ENCODE measurements at regions not wholly inside any gene's neighbourhood (a gene's known extent, or its start where the extent isn't known, plus 50 kb on each side); places are given as distances from the start of the nearest gene placed in this dataset.
"Not testable (repeated sequence)": the region's sequence is repeated elsewhere in the genome, so short reads cannot be mapped to it uniquely, and the experiment has no call there.

DNA sequence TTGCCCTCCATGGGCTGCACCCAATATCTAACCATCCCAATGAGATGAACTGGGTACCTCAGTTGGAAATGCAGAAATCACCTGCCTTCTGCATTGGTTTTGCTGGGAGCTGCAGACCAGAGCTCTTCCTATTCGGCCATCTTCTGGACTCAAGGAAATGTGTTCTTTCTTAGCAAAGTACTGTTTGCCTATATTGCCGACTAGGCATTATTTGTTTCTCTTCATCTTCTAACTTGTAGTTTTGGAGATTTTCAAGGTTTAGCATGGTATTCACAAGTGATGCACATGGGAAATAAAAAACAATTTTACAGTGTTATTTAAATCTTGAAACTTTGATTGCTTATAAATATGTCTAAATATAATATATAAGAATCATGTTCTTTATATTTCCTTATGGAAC, 377.8 kb upstream of the POU1F1 start:
- DNase-seq (ENCODE audit: low spot score) = no peak
- in situ Hi-C loops (cut with HindIII; ENCODE audit: low sequenced_read_pairs) = no loop called here

DNA sequence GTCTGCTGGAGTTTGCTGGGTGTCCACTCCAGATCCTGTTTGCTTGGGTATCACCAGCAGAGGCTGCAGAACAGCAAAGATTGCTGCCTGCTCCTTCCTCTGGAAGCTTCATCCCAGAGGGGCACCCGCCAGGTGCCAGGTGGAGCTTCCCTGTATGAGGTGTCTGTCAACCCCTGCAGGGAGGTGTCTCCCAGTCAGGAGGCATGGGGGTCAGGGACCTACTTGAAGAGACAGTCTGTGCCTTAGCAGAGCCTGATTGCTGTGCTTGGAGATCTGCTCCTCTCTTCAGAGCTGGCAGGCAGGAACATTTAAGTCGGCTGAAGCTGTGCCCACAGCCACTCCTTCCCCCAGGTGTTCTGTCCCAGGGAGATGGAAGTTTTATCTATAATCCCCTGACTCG, 376.8 kb upstream of the POU1F1 start:
- in situ Hi-C loops (cut with HindIII; ENCODE audit: low sequenced_read_pairs); DNase-seq (ENCODE audit: low spot score): not testable (repeated sequence)

DNA sequence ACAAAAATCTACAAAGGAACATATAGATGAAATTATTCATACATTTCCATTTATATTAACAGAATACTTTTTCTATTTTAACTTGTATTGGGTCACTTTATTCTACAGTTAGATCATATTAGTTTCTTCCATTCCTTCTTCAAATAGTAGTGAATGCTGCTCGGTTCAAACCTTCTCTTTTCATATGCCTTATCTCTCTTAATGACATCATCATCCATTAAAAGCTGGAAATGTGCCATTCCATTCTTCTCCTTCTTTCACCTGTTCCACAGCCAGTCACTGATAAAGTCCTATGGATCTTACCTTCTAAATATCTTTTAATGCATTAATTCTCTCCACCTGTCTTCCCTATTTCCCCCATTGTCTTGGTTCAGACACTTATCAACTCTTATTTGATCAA, 358.0 kb upstream of the POU1F1 start:
- in situ Hi-C loops (cut with HindIII; ENCODE audit: low sequenced_read_pairs) = no loop called here

DNA sequence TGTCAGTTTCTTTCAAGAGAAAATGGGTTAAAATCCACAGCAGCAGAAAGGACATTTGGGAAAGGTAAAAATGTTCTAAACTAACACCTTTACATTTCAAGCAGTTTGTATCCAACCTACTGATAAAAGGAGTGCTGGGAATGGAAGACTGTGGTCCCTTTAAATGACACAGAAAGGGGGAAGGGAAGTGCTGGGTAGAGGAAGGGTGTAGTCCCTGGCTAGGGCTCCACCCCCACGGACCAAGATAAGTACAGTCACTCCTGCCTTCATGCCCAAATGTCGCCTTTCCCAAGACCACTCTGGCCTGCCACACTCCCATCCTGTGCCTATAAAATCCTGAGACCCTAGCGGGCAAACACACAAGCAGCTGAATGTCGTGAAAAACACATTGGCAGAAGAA, 350.9 kb upstream of the POU1F1 start:
- in situ Hi-C loops (cut with HindIII; ENCODE audit: low sequenced_read_pairs) = no loop called here

More for the DNA sequence above, 358.0 kb upstream of the POU1F1 start:
- no peak for DNase-seq (ENCODE audit: low spot score)

DNA sequence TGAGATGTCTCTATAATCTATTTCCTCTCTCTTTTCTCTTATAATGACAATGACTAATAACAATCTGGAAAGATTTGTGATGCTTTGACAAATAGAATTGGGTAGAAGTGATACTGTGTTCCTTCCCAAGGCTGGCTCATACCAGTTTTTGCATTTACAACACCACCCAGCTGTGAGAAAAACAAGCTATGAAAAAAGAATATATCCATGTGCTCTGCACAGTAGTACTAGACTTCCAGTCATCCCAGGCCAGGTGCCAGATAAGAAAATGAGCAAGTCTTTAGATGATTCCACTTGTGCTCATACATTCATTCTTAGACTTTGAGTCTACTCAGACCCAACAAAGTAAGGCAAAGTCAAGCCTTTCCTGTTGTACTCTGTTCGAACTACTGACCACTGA, 350.2 kb upstream of the POU1F1 start:
- in situ Hi-C loops (cut with HindIII; ENCODE audit: low sequenced_read_pairs) = no loop called here
- DNase-seq (ENCODE audit: low spot score) = no peak

More for the DNA sequence above, 350.9 kb upstream of the POU1F1 start:
- no peak for DNase-seq (ENCODE audit: low spot score)

DNA sequence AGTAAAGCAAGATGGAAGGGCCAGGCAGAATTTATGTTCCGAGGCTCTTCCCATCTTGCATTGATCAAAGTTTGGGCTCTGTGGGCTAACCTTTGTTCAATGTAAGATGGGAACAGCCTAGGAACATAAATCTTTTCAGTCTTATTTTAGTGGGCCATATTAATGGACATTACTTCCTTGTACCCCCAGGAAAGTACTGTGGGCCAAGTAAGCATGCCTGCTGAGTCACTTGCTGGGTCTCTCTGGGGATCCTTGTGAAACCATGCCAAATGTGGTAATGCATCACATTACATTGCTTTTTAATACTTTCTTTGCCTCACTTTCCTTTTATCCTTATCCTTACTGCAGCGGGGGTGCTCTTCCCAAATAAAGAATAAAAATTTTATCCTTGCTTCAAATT, 349.5 kb upstream of the POU1F1 start:
- in situ Hi-C loops (cut with HindIII; ENCODE audit: low sequenced_read_pairs) = no loop called here
- DNase-seq (ENCODE audit: low spot score) = no peak

DNA sequence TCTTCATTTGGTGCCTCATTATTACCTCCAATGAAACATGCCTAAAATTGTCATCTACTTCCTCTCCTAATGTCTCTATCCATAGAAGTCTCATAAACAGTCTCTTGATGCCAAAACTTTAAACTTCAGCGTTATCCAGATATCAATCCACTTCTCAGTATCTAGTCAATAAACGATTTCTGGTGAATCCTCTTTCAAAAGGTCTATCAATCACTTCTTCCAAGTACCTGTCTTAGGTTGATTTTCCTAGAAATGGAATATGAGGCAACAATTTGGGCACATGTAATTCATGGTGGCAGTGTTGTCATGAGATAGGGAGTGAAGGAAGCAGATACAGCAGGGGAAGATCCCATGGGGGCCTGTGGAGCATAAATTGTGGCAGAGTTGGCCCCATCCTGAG, 348.5 kb upstream of the POU1F1 start:
- DNase-seq (ENCODE audit: low spot score) = no peak
- in situ Hi-C loops (cut with HindIII; ENCODE audit: low sequenced_read_pairs) = no loop called here

DNA sequence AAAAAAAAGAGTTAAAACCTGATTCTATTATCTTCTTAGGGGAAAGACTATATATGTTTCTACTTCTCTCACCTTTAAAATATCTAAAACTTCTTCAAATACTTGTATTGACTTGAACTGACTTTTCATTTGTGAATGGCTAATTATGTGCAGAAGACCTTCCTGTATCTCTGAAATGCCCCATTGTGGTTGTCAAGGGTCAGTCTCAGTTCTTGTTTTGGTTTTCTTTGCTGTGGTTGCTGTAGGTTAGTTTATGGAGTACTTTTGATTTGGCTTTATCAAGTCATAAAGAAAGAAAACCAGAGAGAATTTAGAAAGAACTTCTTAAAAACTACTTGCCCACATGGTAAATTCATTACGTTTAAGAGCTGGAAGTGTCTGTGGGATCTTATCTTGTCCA, 345.3 kb upstream of the POU1F1 start:
- no peak for DNase-seq (ENCODE audit: low spot score)
- in situ Hi-C loops (cut with HindIII; ENCODE audit: low sequenced_read_pairs) = no loop called here

DNA sequence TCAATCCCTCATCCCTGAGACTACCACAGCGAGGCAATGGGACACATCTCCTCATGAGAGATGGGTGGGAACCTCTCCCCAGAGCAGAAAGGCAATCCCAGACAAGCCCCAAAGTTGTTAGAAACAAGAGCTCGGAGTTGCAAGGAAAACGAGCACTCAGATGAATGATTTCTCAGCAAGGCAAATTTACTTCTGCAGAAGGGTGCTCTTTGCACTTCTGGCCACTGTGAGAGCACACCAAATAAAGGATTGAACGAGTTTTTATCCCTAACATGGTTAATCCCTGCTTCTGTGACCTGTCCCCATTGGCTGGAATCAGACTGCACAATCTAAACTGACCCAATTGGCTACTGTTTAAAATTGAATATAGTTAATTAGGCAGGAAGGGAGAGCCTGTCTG, 339.1 kb upstream of the POU1F1 start:
- in situ Hi-C loops (cut with HindIII; ENCODE audit: low sequenced_read_pairs) = no loop called here
- DNase-seq (ENCODE audit: low spot score) = no peak

DNA sequence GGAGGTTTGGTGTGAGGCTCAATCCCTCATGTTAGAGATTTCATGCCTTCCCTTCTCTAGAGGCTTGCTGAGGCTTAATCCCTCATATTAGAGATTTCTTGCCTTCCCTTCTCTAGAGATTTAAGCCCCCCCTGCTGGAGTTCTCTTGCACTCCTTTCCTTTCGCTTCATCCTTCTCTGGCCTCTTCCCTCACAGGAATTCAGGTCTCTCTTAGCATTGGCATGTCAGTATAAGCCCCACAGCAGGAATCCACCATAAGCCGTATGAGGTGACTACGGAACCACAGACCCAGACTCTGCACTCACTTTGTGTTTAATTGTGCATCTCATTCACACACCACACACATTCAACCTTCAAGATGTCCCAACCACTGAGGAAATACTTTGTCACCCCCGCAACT, 338.6 kb upstream of the POU1F1 start:
- in situ Hi-C loops (cut with HindIII; ENCODE audit: low sequenced_read_pairs) = no loop called here
- DNase-seq (ENCODE audit: low spot score) = no peak

DNA sequence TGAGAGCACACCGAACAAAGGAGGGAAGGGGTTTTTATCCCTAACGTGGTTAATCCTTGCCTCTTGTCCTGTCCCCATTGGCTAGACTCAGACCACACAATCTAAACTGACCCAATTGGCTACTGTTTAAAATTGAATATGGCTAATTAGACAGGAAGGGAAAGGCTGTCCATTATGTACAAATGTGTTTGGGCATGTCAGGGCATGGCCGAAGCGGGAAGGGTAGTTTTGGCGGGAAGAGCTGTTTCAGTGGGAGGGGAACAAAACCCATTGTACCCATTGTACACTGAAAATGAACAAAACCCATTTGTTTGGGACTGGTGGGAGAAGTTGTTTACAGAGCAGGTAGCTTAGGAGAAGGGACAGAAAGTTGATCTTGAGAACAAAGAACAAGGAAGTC, 330.9 kb upstream of the POU1F1 start:
- in situ Hi-C loops (cut with HindIII; ENCODE audit: low sequenced_read_pairs) = no loop called here
- no peak for DNase-seq (ENCODE audit: low spot score)

DNA sequence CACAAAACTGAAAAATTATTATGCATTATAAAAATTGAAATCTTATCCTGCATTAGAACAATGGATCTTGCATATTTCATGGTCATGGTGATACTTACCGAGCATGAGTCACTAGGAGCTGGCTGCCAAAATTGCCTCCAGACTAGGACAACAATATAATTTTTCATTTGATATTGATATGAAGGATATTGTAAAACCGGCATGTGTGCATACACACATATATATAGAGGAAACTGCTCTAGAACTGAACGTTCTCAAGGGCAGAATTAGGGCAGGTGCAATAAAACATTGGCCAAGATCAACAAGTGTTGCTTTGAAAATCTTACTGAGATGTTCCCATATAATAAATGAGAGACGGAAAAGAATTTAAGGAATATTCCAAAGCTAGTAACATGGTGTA, 319.4 kb upstream of the POU1F1 start:
- no peak for DNase-seq (ENCODE audit: low spot score)
- in situ Hi-C loops (cut with HindIII; ENCODE audit: low sequenced_read_pairs) = no loop called here

DNA sequence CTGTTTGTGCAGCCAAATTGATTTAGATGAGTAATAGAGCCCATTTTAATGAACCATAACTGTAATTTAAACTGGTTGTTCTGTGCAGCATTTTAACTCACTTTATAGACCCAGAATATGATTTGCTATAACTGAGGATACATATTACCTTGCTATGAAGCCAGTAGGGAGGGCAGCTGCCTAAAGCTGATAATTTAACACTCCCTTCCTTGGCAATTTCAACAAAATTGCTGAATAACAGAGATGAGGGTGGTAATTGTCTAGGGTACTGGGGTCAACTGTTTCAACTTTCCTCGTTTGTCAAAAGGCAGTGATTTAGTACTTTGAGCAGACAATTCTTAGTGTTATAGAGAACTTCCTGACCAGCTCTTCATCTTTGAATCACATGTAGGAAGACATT, 304.9 kb upstream of the POU1F1 start:
- in situ Hi-C loops (cut with HindIII; ENCODE audit: low sequenced_read_pairs) = no loop called here
- DNase-seq (ENCODE audit: low spot score) = no peak

DNA sequence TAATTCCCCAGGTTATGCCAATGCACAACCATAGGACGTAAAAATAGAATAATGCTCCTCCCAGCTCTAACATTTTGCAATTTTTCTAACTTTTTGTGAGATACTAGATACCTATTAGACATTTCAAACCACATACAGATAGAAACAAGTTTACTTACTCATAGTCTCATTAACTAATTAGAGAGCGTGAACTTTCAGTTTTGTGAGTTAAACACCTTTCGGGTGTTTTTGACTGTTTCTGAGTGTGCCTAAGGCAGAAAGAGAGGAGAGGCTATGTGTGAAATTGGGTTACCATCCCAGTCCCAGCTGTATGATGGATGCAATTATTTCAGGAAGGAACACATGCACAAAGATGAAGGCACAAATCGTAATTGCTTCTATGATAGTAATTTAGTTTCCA, 300.4 kb upstream of the POU1F1 start:
- in situ Hi-C loops (cut with HindIII; ENCODE audit: low sequenced_read_pairs) = no loop called here
- no peak for DNase-seq (ENCODE audit: low spot score)

DNA sequence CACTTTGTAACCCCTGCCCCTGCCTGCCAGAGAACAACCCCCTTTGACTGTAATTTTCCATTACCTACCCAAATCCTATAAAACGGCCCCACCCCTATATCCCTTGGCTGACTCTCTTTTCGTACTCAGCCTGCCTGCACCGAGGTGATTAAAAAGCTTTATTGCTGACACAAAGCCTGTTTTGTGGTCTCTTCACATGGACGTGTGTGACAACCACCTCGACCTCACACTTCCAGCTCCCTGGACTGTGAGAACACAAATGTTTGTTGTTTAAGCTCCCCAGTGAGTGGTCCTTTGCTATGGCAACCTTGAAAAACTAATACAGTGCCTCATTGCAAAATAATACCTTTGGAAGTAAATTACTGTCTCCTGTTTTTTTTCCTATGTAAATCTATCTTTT, 299.2 kb upstream of the POU1F1 start:
- in situ Hi-C loops (cut with HindIII; ENCODE audit: low sequenced_read_pairs) = no loop called here
- no peak for DNase-seq (ENCODE audit: low spot score)

DNA sequence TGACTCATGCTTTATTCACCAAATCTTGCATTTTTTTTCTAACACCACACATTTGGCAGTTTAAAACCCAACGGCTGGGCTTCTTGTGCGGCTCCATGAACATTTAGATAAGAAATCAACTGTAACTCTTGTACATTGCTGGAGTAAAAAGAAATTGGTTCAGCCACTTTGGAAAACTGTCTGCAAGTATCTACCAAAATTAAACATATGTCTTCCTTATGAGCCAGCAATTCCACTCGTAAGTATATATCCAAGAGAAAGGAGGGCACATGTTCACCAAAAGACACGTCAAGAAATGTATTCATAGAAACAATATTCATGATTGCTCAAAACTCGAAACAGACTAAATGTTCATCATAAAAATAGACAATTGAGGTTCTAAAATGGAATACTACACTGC, 291.9 kb upstream of the POU1F1 start:
- in situ Hi-C loops (cut with HindIII; ENCODE audit: low sequenced_read_pairs) = no loop called here

DNA sequence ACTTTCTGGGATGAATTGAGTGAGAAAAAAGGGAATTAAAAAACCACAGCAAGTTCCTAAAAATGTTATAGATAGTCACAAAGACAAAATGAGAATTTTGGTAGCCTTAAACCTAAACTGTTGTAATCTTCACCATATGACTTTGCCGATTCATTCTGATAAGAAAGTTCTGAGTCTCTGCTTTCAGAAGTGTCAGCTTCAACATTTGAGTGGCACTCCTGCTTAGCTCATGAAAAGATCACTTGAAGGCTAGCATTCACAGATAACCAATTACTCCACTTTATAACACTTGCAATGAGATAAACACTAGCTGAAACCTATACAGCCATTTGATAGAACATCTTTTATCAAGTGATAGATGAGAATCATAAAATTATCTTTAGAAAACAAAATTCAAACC, 288.1 kb upstream of the POU1F1 start:
- in situ Hi-C loops (cut with HindIII; ENCODE audit: low sequenced_read_pairs) = no loop called here
- no peak for DNase-seq (ENCODE audit: low spot score)

More for the DNA sequence above, 291.9 kb upstream of the POU1F1 start:
- DNase-seq (ENCODE audit: low spot score) = no peak

DNA sequence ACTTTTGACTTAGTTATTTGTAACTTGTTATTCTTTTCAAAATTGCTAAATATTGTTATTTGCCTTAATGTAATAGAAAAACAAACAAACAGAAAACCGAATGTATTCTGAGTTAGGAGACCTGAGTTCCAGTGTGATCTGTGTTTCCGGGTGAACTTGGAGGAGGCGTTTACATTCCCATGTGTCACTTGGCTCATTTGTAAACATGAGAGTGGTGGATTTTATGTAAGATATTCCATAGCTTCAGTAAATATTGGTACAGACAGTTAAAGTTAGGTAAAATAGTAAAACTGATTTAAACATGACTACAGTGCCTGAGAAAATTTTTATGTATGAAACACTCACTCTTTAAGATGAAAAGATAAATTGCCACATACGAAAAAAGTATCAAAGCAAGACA, 287.3 kb upstream of the POU1F1 start:
- DNase-seq (ENCODE audit: low spot score) = no peak
- in situ Hi-C loops (cut with HindIII; ENCODE audit: low sequenced_read_pairs) = no loop called here

DNA sequence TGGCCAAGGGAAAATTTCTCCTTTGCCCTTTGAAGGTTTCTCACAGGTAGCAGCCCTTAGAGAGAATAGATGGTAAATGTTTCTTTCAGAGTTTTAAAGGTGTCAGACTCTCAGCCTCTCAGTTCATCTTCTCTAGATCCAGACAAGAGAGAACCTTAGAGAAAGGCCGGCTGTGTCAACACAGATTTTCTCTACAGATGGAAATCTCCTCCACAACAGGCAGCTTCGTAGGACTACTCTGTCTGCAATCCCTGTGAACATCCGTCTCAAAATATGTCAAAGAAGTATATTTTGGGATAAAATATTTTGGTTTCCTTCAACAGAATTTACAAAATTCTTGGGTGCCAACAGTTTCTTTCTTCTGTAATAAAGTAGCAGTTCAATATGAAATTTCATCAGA, 282.1 kb upstream of the POU1F1 start:
- no peak for DNase-seq (ENCODE audit: low spot score)
- in situ Hi-C loops (cut with HindIII; ENCODE audit: low sequenced_read_pairs) = no loop called here

DNA sequence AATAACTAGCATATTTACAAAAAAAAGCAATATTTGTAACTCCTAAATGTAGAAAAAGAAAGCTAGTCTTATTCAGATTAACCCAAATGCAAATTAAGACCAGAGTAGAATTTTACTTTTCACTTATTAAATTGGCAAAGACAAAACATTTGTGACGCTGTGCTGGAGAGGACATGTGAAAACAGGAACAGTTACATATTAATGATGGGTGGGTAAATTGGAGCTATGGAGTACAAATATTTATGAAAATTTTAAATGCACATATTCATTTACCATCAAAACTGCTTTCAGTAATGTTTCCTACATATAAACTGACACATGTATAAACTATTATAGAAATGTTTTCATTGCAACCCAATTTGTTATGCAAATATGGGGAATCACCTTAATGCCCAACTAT, 278.9 kb upstream of the POU1F1 start:
- DNase-seq (ENCODE audit: low spot score) = no peak
- in situ Hi-C loops (cut with HindIII; ENCODE audit: low sequenced_read_pairs) = no loop called here

DNA sequence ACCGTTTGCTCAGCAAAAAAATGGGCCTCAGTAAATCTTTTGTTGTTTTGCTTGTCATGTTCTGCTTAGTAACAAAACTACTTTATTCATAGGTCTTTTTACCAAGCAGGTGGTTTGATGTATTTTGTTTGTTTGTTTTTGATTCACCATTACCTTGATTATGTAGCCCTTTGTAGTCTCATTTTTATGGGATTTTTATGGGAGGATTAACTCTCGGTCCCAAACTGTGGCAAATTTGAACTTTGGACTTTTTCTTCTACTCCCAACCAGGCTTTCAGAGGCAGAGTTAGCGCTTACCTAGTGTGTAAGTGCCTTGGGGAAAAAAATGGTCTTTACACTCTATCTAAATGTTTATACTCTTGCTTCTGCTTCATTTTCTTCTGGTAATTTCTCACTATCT, 276.7 kb upstream of the POU1F1 start:
- no peak for DNase-seq (ENCODE audit: low spot score)
- in situ Hi-C loops (cut with HindIII; ENCODE audit: low sequenced_read_pairs) = no loop called here

DNA sequence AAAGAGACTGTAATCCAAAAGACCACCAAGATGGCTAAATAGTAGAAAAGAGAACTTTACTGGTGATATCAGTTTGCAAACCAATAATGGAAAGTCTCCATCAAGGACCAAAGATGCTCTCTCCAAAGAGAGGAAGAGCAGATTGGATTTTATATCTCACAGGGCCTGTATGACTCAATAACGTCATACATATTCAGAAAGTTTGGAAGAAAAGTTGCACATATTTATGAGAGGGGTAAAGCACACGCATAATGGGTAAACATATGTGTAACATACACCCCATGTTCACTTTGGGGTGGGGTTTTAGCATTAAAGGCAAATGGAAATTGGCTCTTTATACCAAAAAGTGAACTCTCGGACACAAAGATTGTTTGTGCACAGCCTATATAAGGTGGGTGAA, 274.5 kb upstream of the POU1F1 start:
- in situ Hi-C loops (cut with HindIII; ENCODE audit: low sequenced_read_pairs) = no loop called here

More for the DNA sequence above, 274.5 kb upstream of the POU1F1 start:
- DNase-seq (ENCODE audit: low spot score) = no peak

Data from G401 (cell line).